Effector CD8-positive, alpha-beta T cell (primary cell): ENCODE measurements at regions not wholly inside any gene's neighbourhood (a gene's known extent, or its start where the extent isn't known, plus 50 kb on each side); places are given as distances from the start of the nearest gene placed in this dataset.

Experiments used
- DNase-seq: peaks from one replicate; lab custom pipeline; 2025; lab: John Stamatoyannopoulos, UW

- no peak for DNase-seq
These were observed 303.8 kb upstream of the MAN1A1 start for GRCh38 chr6:119653329-119653728.

- no peak for DNase-seq
These were observed 300.0 kb upstream of the MAN1A1 start for GRCh38 chr6:119649531-119649930.

- no peak for DNase-seq
These were observed 297.7 kb upstream of the MAN1A1 start for GRCh38 chr6:119647309-119647708.

- DNase-seq = no peak
These were observed 294.3 kb upstream of the MAN1A1 start for GRCh38 chr6:119643876-119644275.

- no peak for DNase-seq
These were observed 288.2 kb upstream of the MAN1A1 start for GRCh38 chr6:119637768-119638167.

- no peak for DNase-seq
These were observed 286.5 kb upstream of the MAN1A1 start for GRCh38 chr6:119636060-119636459.

GRCh38 chr6:119633461-119633860, 283.9 kb upstream of the MAN1A1 start:
- DNase-seq = no peak

GRCh38 chr6:119630561-119631192, 281.1 kb upstream of the MAN1A1 start:
- DNase-seq = no peak

GRCh38 chr6:119628691-119629594, 279.4 kb upstream of the MAN1A1 start:
- DNase-seq = no peak

GRCh38 chr6:119627908-119628669, 278.5 kb upstream of the MAN1A1 start:
- no peak for DNase-seq

- DNase-seq = no peak
These were observed 277.5 kb upstream of the MAN1A1 start for GRCh38 chr6:119626884-119627619.

GRCh38 chr6:119620846-119621555, 271.4 kb upstream of the MAN1A1 start:
- no peak for DNase-seq

GRCh38 chr6:119614138-119614537, 264.6 kb upstream of the MAN1A1 start:
- DNase-seq = no peak

GRCh38 chr6:119612911-119613381, 263.4 kb upstream of the MAN1A1 start:
- DNase-seq = no peak

- DNase-seq = no peak
These were observed 262.8 kb upstream of the MAN1A1 start for GRCh38 chr6:119612176-119612891.

GRCh38 chr6:119610754-119611153, 261.2 kb upstream of the MAN1A1 start:
- DNase-seq = no peak

- DNase-seq = no peak
These were observed 260.7 kb upstream of the MAN1A1 start for GRCh38 chr6:119610265-119610664.

- no peak for DNase-seq
These were observed 260.3 kb upstream of the MAN1A1 start for GRCh38 chr6:119609865-119610264.

- no peak for DNase-seq
These were observed 259.4 kb upstream of the MAN1A1 start for GRCh38 chr6:119608994-119609393.

GRCh38 chr6:119604124-119604523, 254.6 kb upstream of the MAN1A1 start:
- no peak for DNase-seq
